DND-41 (cell line): ENCODE measurements at regions not wholly inside any gene's neighbourhood (a gene's known extent, or its start where the extent isn't known, plus 50 kb on each side); places are given as distances from the start of the nearest gene placed in this dataset.

Source experiments
- ATAC-seq: fragments of 200-7000 bp; cut with Tn5 transposase; 3 replicates; pipeline ENCODE4 v1.9.1; 2021; ENCODE audit warnings: low read depth; ENCODE audit not compliant: insufficient read depth
- DNase-seq: peaks from one replicate; pipeline ENCODE4 v3.0.0-alpha.2; 2020
- H2AFZ ChIP-seq: 2 replicates; pipeline ENCODE4 v1.6.0; 2012; ENCODE audit warnings: low read depth, low read length
- H3K27ac ChIP-seq: 2 replicates; pipeline ENCODE4 v1.5.1; 2012; ENCODE audit warnings: low read length, inconsistent platforms
- H3K27me3 ChIP-seq: fragments of 200-600 bp; sonication (generic); 2 replicates; pipeline ENCODE4 v1.6.0; 2012; ENCODE audit warnings: low read length, mild to moderate bottlenecking, inconsistent platforms; ENCODE audit not compliant: insufficient read depth, poor library complexity
- H3K36me3 ChIP-seq: 2 replicates; pipeline ENCODE4 v1.5.1; 2012; ENCODE audit warnings: low read length, inconsistent platforms; ENCODE audit not compliant: insufficient read depth
- H3K4me1 ChIP-seq: 2 replicates; pipeline ENCODE4 v1.5.1; 2012; ENCODE audit warnings: mild to moderate bottlenecking, low read length; ENCODE audit not compliant: insufficient read depth
- H3K4me2 ChIP-seq: 2 replicates; pipeline ENCODE4 v1.6.0; 2012; ENCODE audit warnings: mild to moderate bottlenecking, moderate library complexity, low read length, inconsistent platforms; ENCODE audit not compliant: insufficient read depth
- H3K4me3 ChIP-seq, 2 experiments: fragments of 200-600 bp in 1 of 2; shearing (Covaris generic) in 1 of 2; 2 replicates each; pipeline ENCODE4 v1.5.1; 2012 to 2016; ENCODE audit warnings: inconsistent platforms in 2 of 2, low read length in 2 of 2, mild to moderate bottlenecking in 2 of 2, low read depth in 1 of 2, moderate library complexity in 1 of 2
- H3K79me2 ChIP-seq: 2 replicates; pipeline ENCODE4 v1.6.0; 2012; ENCODE audit warnings: low read length, inconsistent platforms; ENCODE audit not compliant: insufficient read depth
- H3K9ac ChIP-seq: 2 replicates; pipeline ENCODE4 v1.6.0; 2012; ENCODE audit warnings: low read depth, mild to moderate bottlenecking, inconsistent platforms, low read length, moderate library complexity
- H3K9me3 ChIP-seq: 2 replicates; pipeline ENCODE4 v1.5.1; 2012; ENCODE audit warnings: low read length, moderate library complexity, mild to moderate bottlenecking, inconsistent platforms; ENCODE audit not compliant: insufficient read depth, severe bottlenecking
- H4K20me1 ChIP-seq: 2 replicates; pipeline ENCODE4 v1.6.0; 2012; ENCODE audit warnings: low read length; ENCODE audit not compliant: insufficient read depth
- EZH2 ChIP-seq: IDR thresholded peaks from 3 replicates; pipeline ENCODE4 v1.6.1; 2012; ENCODE audit warnings: borderline replicate concordance, low read depth, mild to moderate bottlenecking, moderate library complexity, low read length, inconsistent platforms; ENCODE audit not compliant: severe bottlenecking
- TF ChIP-seq, protein P1 (sequence below): IDR thresholded peaks from 2 replicates; pipeline ENCODE4 v1.5.1; 2012; ENCODE audit warnings: borderline replicate concordance, low read length, moderate library complexity, mild to moderate bottlenecking; ENCODE audit not compliant: poor library complexity, severe bottlenecking; ENCODE audit errors: extremely low read depth

DNA sequence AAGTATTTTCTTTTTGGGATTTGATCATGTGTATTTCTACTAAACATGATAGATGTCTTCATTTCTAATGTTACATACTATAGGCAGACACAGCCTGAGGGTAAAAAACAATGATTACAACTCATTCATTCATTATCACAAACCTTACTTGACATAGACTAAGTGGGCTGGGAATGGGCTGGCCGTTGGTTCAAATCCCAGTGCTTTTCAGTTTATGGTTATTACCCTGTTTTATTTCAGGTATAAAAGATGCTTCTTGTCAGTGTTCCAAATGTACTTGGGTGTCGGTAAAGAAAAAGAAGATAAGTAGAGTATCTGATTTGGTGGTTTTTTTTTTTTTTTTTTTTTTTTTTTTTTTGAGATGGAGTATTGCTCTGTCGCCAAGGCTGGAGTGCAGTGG lies 149.7 kb upstream of the ZFHX3 start:
- Histone ChIP-seq H3K4me1 (no peaks in the 10 kb centered on the region), H3K27ac (no peak overlapping the region), H3K4me2 (no peak overlapping the region), H4K20me1 (no peaks in the 10 kb centered on the region), H3K27me3 (peaks cover 8% of the 10 kb centered on the region), H3K79me2 (no peaks in the 10 kb centered on the region), H3K36me3 (no peaks in the 10 kb centered on the region), H3K9me3 (no peaks in the 10 kb centered on the region), H3K9ac (no peak overlapping the region), H3K4me3 (no peak overlapping the region), H2AFZ (no peak overlapping the region)
- no peak for DNase-seq
- ATAC-seq: no peak
- TF ChIP-seq, protein P1, sequence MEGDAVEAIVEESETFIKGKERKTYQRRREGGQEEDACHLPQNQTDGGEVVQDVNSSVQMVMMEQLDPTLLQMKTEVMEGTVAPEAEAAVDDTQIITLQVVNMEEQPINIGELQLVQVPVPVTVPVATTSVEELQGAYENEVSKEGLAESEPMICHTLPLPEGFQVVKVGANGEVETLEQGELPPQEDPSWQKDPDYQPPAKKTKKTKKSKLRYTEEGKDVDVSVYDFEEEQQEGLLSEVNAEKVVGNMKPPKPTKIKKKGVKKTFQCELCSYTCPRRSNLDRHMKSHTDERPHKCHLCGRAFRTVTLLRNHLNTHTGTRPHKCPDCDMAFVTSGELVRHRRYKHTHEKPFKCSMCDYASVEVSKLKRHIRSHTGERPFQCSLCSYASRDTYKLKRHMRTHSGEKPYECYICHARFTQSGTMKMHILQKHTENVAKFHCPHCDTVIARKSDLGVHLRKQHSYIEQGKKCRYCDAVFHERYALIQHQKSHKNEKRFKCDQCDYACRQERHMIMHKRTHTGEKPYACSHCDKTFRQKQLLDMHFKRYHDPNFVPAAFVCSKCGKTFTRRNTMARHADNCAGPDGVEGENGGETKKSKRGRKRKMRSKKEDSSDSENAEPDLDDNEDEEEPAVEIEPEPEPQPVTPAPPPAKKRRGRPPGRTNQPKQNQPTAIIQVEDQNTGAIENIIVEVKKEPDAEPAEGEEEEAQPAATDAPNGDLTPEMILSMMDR: no peak
- TF ChIP-seq EZH2: no peak

DNA sequence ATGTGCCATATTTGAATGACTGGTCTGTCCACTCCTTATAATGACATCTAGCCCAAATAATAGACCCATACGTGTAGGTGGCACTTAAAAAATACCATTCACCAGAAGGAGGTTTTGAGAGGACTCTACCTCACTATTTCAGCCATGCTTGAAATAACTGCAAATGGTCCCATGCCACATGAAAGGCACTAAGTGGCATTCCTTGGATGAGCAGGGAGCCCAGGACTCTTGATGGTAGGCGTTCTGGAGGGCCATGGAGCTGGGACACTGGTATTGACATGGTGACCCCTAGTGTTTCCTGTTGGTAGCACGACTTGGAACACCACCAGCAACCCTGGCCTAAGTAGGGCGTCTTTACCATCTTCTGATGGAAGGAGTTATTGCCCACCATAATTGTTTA lies 148.7 kb upstream of the ZFHX3 start:
- peak; percentile 58; the same call in 2 of the 3 replicates for ATAC-seq

DNA sequence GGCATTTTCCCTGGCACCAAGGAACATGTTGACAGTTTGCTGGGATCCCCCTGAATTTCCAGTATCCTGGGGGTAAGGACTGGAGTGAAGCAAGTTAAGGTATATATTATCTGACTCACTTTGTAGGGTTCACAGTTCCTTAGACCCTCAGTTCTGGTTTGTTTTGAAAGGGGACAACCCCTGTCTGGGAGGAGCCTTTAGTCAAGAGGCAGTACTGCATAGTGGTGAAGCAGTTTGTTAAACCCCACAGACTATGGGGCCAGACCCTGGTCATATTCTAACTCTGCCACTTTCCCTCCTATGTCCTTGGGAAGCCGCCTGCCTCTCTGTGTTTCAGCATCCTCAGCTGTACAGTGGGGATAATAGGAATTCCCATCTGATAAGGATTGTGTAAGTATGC lies 145.5 kb upstream of the ZFHX3 start:
- no peaks in the 10 kb centered on the region for H3K4me1 ChIP-seq
- no peak overlapping the region for H3K4me3 ChIP-seq
- no peaks in the 10 kb centered on the region for H4K20me1 ChIP-seq
- TF ChIP-seq EZH2: no peak
- TF ChIP-seq, protein P1: no peak
- DNase-seq (no peak), ATAC-seq (no peak)
- H3K36me3 ChIP-seq: no peaks in the 10 kb centered on the region
- H2AFZ ChIP-seq: no peak overlapping the region
- no peak overlapping the region for H3K4me2 ChIP-seq
- no peaks in the 10 kb centered on the region for H3K9me3 ChIP-seq
- no peaks in the 10 kb centered on the region for H3K79me2 ChIP-seq
- no peak overlapping the region for H3K27ac ChIP-seq
- peaks cover 15% of the 10 kb centered on the region for H3K27me3 ChIP-seq
- no peak overlapping the region for H3K9ac ChIP-seq

More for the DNA sequence above, 148.7 kb upstream of the ZFHX3 start:
- DNase-seq: peak; percentile 35
- H2AFZ ChIP-seq: no peak overlapping the region
- peaks cover 8% of the 10 kb centered on the region for H3K27me3 ChIP-seq
- H3K9me3 ChIP-seq: no peaks in the 10 kb centered on the region
- H3K4me1 ChIP-seq: no peaks in the 10 kb centered on the region
- no peaks in the 10 kb centered on the region for H3K79me2 ChIP-seq
- H3K4me2 ChIP-seq: no peak overlapping the region
- no peak overlapping the region for H3K4me3 ChIP-seq
- H3K27ac ChIP-seq: no peak overlapping the region
- H3K9ac ChIP-seq: no peak overlapping the region
- no peaks in the 10 kb centered on the region for H3K36me3 ChIP-seq
- TF ChIP-seq EZH2: no peak
- TF ChIP-seq, protein P1: peak; percentile 66
- no peaks in the 10 kb centered on the region for H4K20me1 ChIP-seq
